Activated CD4-positive, alpha-beta memory T cell treated with anti-CD3 and anti-CD28 coated beads, Interleukin-2, amount 10 ng/mL, durations not matched to agents 7 days and 5 days (primary cell): ENCODE measurements at regions not wholly inside any gene's neighbourhood (a gene's known extent, or its start where the extent isn't known, plus 50 kb on each side); places are given as distances from the start of the nearest gene placed in this dataset.

Experiments used
- CTCF ChIA-PET: fragments of 350-600 bp; sonication (Branson Sonifier 250); formaldehyde crosslinking; loops from one replicate; lab custom pipeline; 2021; ENCODE audit warnings: antibody characterized with exemption, inconsistent platforms; lab: Charles Lee
- POLR2A ChIA-PET: fragments of 350-600 bp; sonication (Branson Sonifier 250); formaldehyde crosslinking; loops from one replicate; lab custom pipeline; 2021; ENCODE audit warnings: antibody characterized with exemption; lab: Charles Lee
- DNase-seq: peaks from one replicate; pipeline ENCODE4 v3.0.0-alpha.2; 2020
- H3K27ac Mint-ChIP-seq: one replicate; pipeline ENCODE4 v1.8.0; 2021; ENCODE audit warnings: mild to moderate bottlenecking, mixed read lengths
- H3K27me3 Mint-ChIP-seq: one replicate; pipeline ENCODE4 v1.8.0; 2021; ENCODE audit warnings: mixed read lengths
- H3K36me3 Mint-ChIP-seq: one replicate; pipeline ENCODE4 v1.8.0; 2021; ENCODE audit warnings: low read depth, mixed read lengths
- H3K4me1 Mint-ChIP-seq: one replicate; pipeline ENCODE4 v1.8.0; 2021; ENCODE audit warnings: mixed read lengths
- H3K4me3 Mint-ChIP-seq: one replicate; pipeline ENCODE4 v1.8.0; 2021; ENCODE audit warnings: mild to moderate bottlenecking, mixed read lengths
- H3K9me3 Mint-ChIP-seq: one replicate; pipeline ENCODE4 v1.8.0; 2021; ENCODE audit warnings: mixed read lengths

DNA sequence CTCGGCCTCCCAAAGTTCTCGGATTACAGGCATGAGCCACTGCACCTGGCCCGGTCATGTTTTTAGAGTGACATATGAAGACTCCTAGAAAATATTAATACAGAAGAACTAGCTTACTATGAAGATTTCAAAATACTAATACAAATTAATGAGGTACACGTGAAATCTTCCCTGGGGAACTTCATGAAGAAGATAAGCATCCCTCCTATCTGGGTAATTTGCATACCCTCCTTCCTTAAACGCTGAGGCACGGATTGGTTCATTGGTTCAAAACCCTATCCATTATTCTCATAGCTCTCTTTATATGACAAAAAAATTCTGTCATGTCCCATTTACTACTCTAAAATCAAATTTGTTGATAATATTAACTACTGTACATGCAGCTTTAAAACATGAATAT is 224.8 kb upstream of the KLF14 start:
- CTCF ChIA-PET = interaction anchor here (0.9 to 8.2 kb wide), 19 partner anchors 11 to 81 kb away, joined by 3 to 66 read pairs (median 7); no protein-coding TSS in a partner anchor
- DNase-seq = no peak
- Mint-ChIP-seq H3K27ac (peak overlapping the region; percentile 88), H3K4me3 (peak overlapping the region; percentile 93), H3K27me3 (no peaks in the 10 kb centered on the region), H3K9me3 (no peaks in the 10 kb centered on the region), H3K36me3 (peaks cover 73% of the 10 kb centered on the region), H3K4me1 (peaks cover 72% of the 10 kb centered on the region)
- POLR2A ChIA-PET = interaction anchor here (0.8 to 17.4 kb wide), 26 partner anchors 8 to 230 kb away, joined by 3 to 322 read pairs (median 8); no protein-coding TSS in a partner anchor

DNA sequence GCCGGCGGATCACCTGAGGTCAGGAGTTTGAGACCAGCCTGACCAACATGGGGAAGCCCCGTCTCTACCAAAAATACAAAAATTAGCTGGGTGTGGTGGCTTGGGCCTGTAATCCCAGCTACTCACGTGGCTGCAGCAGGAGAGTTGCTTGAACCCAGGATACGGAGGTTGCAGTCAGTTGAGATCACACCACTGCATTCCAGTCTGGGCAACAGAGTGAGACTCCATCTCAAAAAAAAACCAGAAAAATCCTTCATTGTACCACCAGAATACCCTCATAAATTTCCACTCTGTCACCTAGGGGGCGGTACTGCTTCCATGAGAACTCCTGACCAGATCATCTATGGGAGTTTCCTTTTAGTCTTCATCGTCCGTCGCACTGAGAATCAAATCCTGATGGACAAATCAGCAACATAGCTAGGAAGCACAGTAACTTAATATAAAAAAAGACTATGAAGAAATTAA is 225.8 kb upstream of the KLF14 start:
- ChIA-PET CTCF (interaction anchor here (0.6 to 8.2 kb wide), 30 partner anchors 8 to 789 kb away, joined by 3 to 66 read pairs (median 5); no protein-coding TSS in a partner anchor), POLR2A (interaction anchor here (0.9 to 17.4 kb wide), 35 partner anchors 10 to 272 kb away, joined by 3 to 322 read pairs (median 7); no protein-coding TSS in a partner anchor)
- peak overlapping the region; percentile 93 for H3K4me3 Mint-ChIP-seq
- peak; percentile 57 for DNase-seq
- H3K36me3 Mint-ChIP-seq = peaks cover 64% of the 10 kb centered on the region
- H3K4me1 Mint-ChIP-seq = peaks cover 67% of the 10 kb centered on the region
- peak overlapping the region; percentile 100 for H3K27ac Mint-ChIP-seq
- no peaks in the 10 kb centered on the region for H3K9me3 Mint-ChIP-seq
- H3K27me3 Mint-ChIP-seq = no peaks in the 10 kb centered on the region

DNA sequence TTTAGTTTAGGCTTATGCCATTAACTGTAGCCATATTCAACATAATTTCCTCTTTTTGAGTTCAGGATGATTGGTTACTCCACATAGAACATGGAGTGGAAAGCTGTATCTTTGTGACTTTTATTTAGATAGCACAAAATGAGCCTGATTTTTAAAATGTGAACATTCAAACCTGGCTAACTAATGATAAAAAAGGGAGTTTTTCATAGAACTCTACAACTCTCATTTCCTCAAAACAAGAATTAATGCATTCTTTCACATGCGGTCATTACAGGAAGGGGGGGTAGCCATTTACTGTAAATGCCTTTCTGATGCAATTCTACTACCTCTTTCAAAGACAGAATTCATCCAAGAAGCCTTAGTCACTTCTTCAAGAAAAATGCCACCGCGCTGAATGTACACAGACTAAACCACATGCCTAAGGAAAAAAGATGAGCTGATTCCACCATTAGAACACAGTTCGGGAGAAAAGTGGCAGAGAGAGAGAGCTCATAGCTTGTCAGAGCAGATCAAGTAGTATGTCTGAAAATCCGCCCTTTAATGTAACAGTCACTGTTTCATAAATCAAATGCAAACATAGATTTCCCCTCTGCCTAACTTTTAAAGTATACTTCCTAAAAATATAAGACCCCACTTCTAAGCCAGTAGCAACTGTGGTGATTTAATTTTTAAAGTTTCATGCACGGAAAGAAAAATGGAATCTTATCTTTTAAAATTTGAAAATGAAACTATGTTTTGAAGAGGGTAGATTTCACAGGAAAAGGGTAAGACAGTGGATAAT is 226.4 kb upstream of the KLF14 start:
- Mint-ChIP-seq H3K9me3 (no peaks in the 10 kb centered on the region), H3K4me1 (peaks cover 61% of the 10 kb centered on the region), H3K27me3 (no peaks in the 10 kb centered on the region), H3K4me3 (peak overlapping the region; percentile 93), H3K27ac (peak overlapping the region; percentile 100), H3K36me3 (peaks cover 58% of the 10 kb centered on the region)
- CTCF ChIA-PET = interaction anchor here (0.7 to 8.2 kb wide), 22 partner anchors 8 to 361 kb away, joined by 3 to 66 read pairs (median 5); no protein-coding TSS in a partner anchor
- DNase-seq = peak; percentile 57
- POLR2A ChIA-PET = interaction anchor here (0.9 to 17.4 kb wide), 31 partner anchors 10 to 271 kb away, joined by 3 to 322 read pairs (median 8); no protein-coding TSS in a partner anchor

DNA sequence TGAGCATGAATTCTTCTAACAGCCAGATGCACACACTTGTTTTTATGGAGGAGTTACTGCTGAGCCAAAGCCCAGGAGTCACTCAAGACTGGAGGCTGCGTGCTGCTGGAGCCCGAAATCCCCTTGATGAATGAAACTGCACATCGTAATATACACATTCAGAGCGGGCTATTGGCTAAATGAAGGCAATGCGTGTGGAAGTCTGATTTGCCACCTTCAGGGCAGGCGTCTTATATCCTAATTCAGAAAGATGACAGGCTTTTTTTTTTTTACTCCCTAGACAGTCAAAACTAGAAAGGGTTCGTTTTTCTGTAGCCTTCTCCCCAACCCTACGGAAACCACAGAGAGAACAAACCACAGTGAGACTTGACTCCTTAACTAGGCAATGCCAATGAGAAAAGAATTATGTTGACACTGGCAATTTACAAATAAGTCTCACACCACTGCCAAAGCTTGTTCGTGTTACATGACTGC is 227.2 kb upstream of the KLF14 start:
- ChIA-PET CTCF (interaction anchor here (0.5 to 8.2 kb wide), 17 partner anchors 9 to 79 kb away, joined by 3 to 66 read pairs (median 5); no protein-coding TSS in a partner anchor), POLR2A (interaction anchor here (0.9 to 17.4 kb wide), 28 partner anchors 9 to 270 kb away, joined by 3 to 322 read pairs (median 10); no protein-coding TSS in a partner anchor)
- Mint-ChIP-seq H3K4me3 (peak overlapping the region; percentile 93), H3K4me1 (peaks cover 54% of the 10 kb centered on the region), H3K27ac (peak overlapping the region; percentile 100), H3K27me3 (no peaks in the 10 kb centered on the region), H3K9me3 (no peaks in the 10 kb centered on the region), H3K36me3 (peaks cover 54% of the 10 kb centered on the region)
- DNase-seq = peak; percentile 86

DNA sequence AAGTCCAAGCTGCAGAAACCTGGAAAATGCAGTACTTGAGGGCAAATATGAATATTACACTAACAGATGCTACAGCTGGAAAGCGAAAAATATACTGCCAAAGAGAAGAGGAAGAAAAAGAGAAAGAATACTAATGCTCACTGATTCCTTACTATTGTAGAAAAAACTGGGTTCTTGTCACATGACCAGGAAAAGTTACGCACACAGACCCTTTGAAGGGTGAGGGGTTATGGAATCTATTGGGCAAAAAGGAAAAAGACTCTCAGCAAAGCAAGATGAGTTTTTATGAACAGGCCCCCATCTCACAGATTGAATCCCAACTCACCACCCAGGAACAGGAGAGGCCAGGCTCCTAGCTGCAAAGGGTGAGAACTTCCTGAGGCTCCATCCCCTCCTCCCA is 228.1 kb upstream of the KLF14 start:
- H3K4me3 Mint-ChIP-seq = peak overlapping the region; percentile 93
- H3K9me3 Mint-ChIP-seq = no peaks in the 10 kb centered on the region
- peaks cover 54% of the 10 kb centered on the region for H3K4me1 Mint-ChIP-seq
- no peak for DNase-seq
- peaks cover 52% of the 10 kb centered on the region for H3K36me3 Mint-ChIP-seq
- CTCF ChIA-PET = interaction anchor here (1.0 to 7.5 kb wide), 4 partner anchors 8 to 78 kb away, joined by 3 to 35 read pairs (median 23); no protein-coding TSS in a partner anchor
- peak overlapping the region; percentile 100 for H3K27ac Mint-ChIP-seq
- H3K27me3 Mint-ChIP-seq = no peaks in the 10 kb centered on the region
- POLR2A ChIA-PET = interaction anchor here (1.4 to 17.4 kb wide), 16 partner anchors 8 to 78 kb away, joined by 3 to 322 read pairs (median 41); no protein-coding TSS in a partner anchor

DNA sequence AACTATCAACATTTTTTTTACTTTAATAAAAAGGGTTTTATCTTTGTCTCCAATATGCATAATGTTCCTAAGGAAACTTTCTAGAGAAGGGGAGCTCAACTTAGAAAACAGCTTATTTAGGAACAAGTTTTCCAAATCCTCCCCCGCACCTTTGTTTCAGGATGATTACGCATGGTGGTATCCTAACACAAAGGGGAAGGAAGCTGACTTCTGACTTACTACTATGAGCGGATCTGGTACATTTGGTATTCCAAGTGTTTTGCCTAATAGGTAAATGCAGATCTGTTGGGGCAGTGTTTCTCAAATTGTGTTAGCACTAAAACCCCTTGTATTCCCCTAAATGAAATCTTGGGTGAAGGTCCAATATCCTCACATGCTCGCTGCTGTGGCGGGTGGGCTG is 229.3 kb upstream of the KLF14 start:
- H3K27ac Mint-ChIP-seq = peak overlapping the region; percentile 53
- DNase-seq = no peak
- ChIA-PET POLR2A (interaction anchor here (0.8 to 9.6 kb wide), 4 partner anchors 7 to 40 kb away, joined by 3 to 125 read pairs (median 3); no protein-coding TSS in a partner anchor), CTCF (interaction anchor here (0.8 to 5.0 kb wide), 3 partner anchors 18 to 77 kb away, joined by 3 to 32 read pairs (median 3); no protein-coding TSS in a partner anchor)
- no peaks in the 10 kb centered on the region for H3K27me3 Mint-ChIP-seq
- no peaks in the 10 kb centered on the region for H3K9me3 Mint-ChIP-seq
- H3K4me3 Mint-ChIP-seq = no peak overlapping the region
- peaks cover 55% of the 10 kb centered on the region for H3K4me1 Mint-ChIP-seq
- peaks cover 45% of the 10 kb centered on the region for H3K36me3 Mint-ChIP-seq

DNA sequence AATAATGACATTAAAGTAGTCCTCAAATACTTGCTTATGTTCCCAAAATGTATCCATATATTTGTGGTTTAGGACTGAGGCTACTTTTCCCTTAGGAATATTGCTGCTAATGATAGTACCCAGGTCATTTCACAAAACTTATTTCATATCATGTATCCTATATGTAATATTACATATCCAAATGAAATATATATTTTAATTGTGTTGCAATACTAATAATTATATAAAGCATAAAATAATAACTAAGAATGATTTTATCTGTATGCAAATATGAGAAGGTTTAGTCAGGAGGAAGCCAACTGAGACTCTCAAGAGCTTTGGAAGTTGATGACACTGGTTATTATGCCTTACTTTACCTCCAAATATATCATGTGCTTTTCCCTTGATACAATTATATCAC is 231.5 kb upstream of the KLF14 start:
- POLR2A ChIA-PET = interaction anchor here (0.6 to 2.5 kb wide), 6 partner anchors 10 to 27 kb away, joined by 3 to 16 read pairs (median 4); no protein-coding TSS in a partner anchor
- Mint-ChIP-seq H3K27ac (no peak overlapping the region), H3K36me3 (peaks cover 24% of the 10 kb centered on the region), H3K27me3 (no peaks in the 10 kb centered on the region), H3K9me3 (no peaks in the 10 kb centered on the region), H3K4me1 (peaks cover 67% of the 10 kb centered on the region), H3K4me3 (no peak overlapping the region)
- CTCF ChIA-PET = interaction anchor here (1.4 to 5.0 kb wide), 2 partner anchors 16 to 74 kb away, joined by 3 to 32 read pairs; no protein-coding TSS in a partner anchor
- DNase-seq = no peak

DNA sequence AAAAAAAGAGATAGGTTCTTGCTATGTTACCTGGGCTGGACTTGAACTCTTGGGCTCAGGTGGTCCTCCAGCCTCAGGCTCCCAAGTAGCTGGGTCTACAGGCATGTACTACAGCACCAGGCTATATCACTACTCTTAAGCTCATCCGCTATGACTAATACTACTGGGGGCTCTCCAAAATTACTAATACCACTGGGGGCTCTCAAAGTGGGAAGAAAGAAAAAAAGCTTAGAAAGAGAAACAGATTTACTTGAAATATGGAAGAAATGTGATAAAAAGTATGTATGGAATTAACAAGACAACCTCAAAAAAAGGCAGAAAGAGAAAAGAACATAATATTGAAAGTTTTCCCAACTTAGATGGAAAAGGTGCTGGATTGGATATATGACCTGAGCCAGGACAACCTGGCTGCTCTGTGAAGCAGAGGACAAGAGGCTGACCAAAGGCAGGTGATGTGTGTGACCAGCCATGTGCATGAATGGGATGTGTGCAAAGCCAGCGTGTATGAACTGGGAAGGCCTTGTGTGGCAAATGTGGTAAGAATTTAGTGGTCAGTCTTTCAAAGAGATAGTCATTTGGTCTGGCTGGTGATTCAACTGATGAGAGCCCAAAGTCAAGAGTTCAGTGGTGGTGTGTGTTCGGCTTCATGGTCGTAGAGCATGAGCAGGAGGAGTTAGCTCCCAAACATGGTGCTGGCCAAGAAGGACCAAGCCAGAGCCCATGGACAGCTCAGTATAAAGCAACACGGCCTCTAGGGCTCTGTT is 232.4 kb upstream of the KLF14 start:
- no peaks in the 10 kb centered on the region for H3K9me3 Mint-ChIP-seq
- no peaks in the 10 kb centered on the region for H3K27me3 Mint-ChIP-seq
- DNase-seq = no peak
- H3K4me1 Mint-ChIP-seq = peaks cover 73% of the 10 kb centered on the region
- ChIA-PET CTCF (interaction anchor here (0.8 to 5.0 kb wide), 4 partner anchors 9 to 74 kb away, joined by 3 to 32 read pairs (median 3); no protein-coding TSS in a partner anchor), POLR2A (interaction anchor here (0.9 to 2.5 kb wide), 12 partner anchors 8 to 142 kb away, joined by 3 to 16 read pairs (median 4); no protein-coding TSS in a partner anchor)
- no peak overlapping the region for H3K4me3 Mint-ChIP-seq
- peaks cover 25% of the 10 kb centered on the region for H3K36me3 Mint-ChIP-seq
- peak overlapping the region; percentile 49 for H3K27ac Mint-ChIP-seq

DNA sequence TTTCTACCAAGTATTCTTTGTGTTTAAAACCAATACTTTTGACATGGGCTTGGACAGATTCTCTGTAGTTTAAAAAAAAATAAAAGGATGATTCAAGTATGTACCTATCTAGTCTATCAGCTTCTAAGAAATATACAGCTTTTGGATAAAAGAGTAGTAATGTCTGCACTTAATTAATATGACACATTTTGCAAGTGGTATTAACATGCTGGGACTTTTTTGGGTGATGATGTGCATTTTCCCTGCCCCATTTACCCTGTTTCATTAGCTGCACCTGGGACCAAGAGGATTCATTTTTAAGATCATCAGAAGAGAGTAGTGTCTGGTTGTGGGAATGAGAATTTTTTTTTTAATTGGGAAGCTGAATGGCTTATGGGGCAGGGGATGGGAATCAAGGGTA is 236.2 kb upstream of the KLF14 start:
- POLR2A ChIA-PET = interaction anchor here (1.1 to 4.0 kb wide), 14 partner anchors 10 to 73 kb away, joined by 3 to 125 read pairs (median 6); no protein-coding TSS in a partner anchor
- Mint-ChIP-seq H3K4me1 (peaks cover 81% of the 10 kb centered on the region), H3K4me3 (peak overlapping the region; percentile 6), H3K27ac (peak overlapping the region; percentile 80), H3K9me3 (peaks cover 9% of the 10 kb centered on the region), H3K27me3 (no peaks in the 10 kb centered on the region), H3K36me3 (peaks cover 50% of the 10 kb centered on the region)
- CTCF ChIA-PET = interaction anchor here (0.8 to 3.1 kb wide), 11 partner anchors 9 to 74 kb away, joined by 3 to 30 read pairs (median 8); no protein-coding TSS in a partner anchor
- DNase-seq = no peak

DNA sequence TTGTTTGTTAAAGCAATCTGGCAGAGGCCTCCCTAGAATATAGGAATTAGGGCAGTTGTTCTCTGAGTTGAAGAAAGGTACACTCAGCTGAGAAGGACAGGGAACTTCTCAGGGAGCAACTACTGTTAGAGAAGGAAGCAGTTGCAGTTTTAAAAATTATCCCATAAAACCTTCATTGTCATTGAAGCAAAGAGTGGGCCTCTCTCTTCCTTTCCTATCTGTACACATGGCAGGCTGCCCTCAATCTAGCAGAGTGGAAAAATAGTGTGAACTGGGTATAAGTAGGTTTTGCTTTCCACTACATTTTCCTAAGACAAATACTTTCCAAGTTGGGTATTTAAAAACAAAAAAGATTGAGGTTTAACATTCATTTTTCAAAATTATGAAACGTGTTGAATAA is 236.7 kb upstream of the KLF14 start:
- Mint-ChIP-seq H3K4me1 (peaks cover 86% of the 10 kb centered on the region), H3K9me3 (peaks cover 14% of the 10 kb centered on the region), H3K4me3 (peak overlapping the region; percentile 6), H3K27me3 (no peaks in the 10 kb centered on the region), H3K27ac (peak overlapping the region; percentile 80), H3K36me3 (peaks cover 54% of the 10 kb centered on the region)
- DNase-seq = no peak
- ChIA-PET CTCF (interaction anchor here (0.7 to 3.1 kb wide), 13 partner anchors 9 to 542 kb away, joined by 3 to 30 read pairs (median 7); no protein-coding TSS in a partner anchor), POLR2A (interaction anchor here (0.9 to 4.0 kb wide), 15 partner anchors 10 to 73 kb away, joined by 3 to 125 read pairs (median 6); no protein-coding TSS in a partner anchor)

DNA sequence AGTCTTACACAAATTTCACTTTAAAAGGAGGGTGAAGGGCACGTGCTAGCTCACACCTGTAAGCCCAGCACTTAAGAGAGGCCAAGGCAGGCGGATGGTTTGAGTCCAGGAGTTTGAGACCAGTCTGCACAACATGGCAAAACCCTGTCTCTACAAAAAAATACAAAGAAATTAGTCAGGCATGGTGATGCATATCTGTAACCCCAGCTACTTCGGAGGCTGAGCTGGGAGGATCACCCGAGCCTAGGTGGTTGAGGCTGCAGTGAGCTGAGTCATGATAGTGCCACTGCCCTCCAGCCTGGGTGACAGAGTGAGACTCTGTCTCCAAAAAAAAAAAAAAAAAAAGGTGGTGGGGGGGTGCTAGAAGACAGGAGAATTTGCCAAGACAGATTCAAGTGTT is 237.3 kb upstream of the KLF14 start:
- H3K36me3 Mint-ChIP-seq = peaks cover 54% of the 10 kb centered on the region
- H3K4me3 Mint-ChIP-seq = peak overlapping the region; percentile 40
- ChIA-PET CTCF (interaction anchor here (0.6 to 3.1 kb wide), 14 partner anchors 8 to 541 kb away, joined by 3 to 30 read pairs (median 5); no protein-coding TSS in a partner anchor), POLR2A (interaction anchor here (0.9 to 4.0 kb wide), 13 partner anchors 9 to 74 kb away, joined by 3 to 125 read pairs (median 7); no protein-coding TSS in a partner anchor)
- no peaks in the 10 kb centered on the region for H3K27me3 Mint-ChIP-seq
- peak overlapping the region; percentile 80 for H3K27ac Mint-ChIP-seq
- peaks cover 87% of the 10 kb centered on the region for H3K4me1 Mint-ChIP-seq
- peaks cover 16% of the 10 kb centered on the region for H3K9me3 Mint-ChIP-seq
- peak; percentile 69 for DNase-seq
